Adrenal gland (tissue), 9 donors: ENCODE measurements at regions not wholly inside any gene's neighbourhood (a gene's known extent, or its start where the extent isn't known, plus 50 kb on each side); places are given as distances from the start of the nearest gene placed in this dataset.

Source experiments
- DNase-seq, 7 donors: peaks; one replicate each; pipeline ENCODE4 v3.0.0-alpha.2; 2019 to 2020
- H3K27ac ChIP-seq, 5 donors: fragments of 200-600 bp; sonication (generic) in 4 of 5; 1 replicate in 3 of 5; 2 replicates in 2 of 5; pipeline versions ENCODE4 v1.5.1 to v1.8.0; 2016 to 2020; ENCODE audit warnings: mild to moderate bottlenecking in 1 of 5
- H3K27me3 ChIP-seq: fragments of 200-600 bp; 2 replicates; pipeline ENCODE4 v1.8.0; 2021
- H3K36me3 ChIP-seq, 2 donors: fragments of 200-600 bp; replicated peaks in 1 of 2; 1 replicate in 1 of 2; 2 replicates in 1 of 2; pipeline versions ENCODE4 v1.5.1 to v1.8.0; 2018 to 2022
- H3K4me1 ChIP-seq, 2 donors: fragments of 200-600 bp; replicated peaks in 1 of 2; 1 replicate in 1 of 2; 2 replicates in 1 of 2; pipeline versions ENCODE4 v1.5.1 to v1.8.0; 2018 to 2021
- H3K4me3 ChIP-seq, 4 donors: fragments of 200-600 bp; sonication (generic) in 3 of 4; one replicate each; pipeline ENCODE4 v1.5.1; 2016 to 2018
- H3K9me3 ChIP-seq, 3 donors: fragments of 200-600 bp; sonication (generic) in 1 of 3; replicated peaks in 1 of 3; 1 replicate in 2 of 3; 2 replicates in 1 of 3; pipeline versions ENCODE4 v1.5.1 to v1.8.0; 2016 to 2021
- CTCF ChIP-seq, 6 experiments: fragments of 450-650 bp in 4 of 6; fragments of 200-600 bp in 2 of 6; sonication (generic) in 1 of 6; IDR thresholded peaks; 1 replicate in 5 of 6; 2 replicates in 1 of 6; pipeline versions ENCODE4 v1.5.1 to v1.8.0; 2016 to 2021; ENCODE audit warnings: antibody characterized with exemption in 6 of 6, mild to moderate bottlenecking in 2 of 6, moderate library complexity in 1 of 6
- POLR2A ChIP-seq, 2 donors: fragments of 450-650 bp; IDR thresholded peaks; one replicate each; pipeline ENCODE4 v1.6.1; 2017; ENCODE audit warnings: antibody characterized with exemption in 2 of 2, mild to moderate bottlenecking in 2 of 2, moderate library complexity in 1 of 2
- WGBS, 4 donors: extraction: QIAGEN DNeasy Blood & Tissue Kit in 2 of 4; methylation state at CpG; one replicate each; pipeline versions ENCODE4 v1.1.5 to v1.1.7; 2013 to 2017; 5-methylcytosine and 5-hydroxymethylcytosine counted together
- intact Hi-C, 2 donors: fragments of 100-400 bp; cut with DNase I; formaldehyde crosslinking; loops; one replicate each; pipeline versions ENCODE4 v1.14.1 to v1.15.0; 2022 to 2023
- donor health status: healthy with polysubstance abuse.
- donor health status: Bipolar disorder and iron deficiency.
- donor health status: DM: yes; HTN: yes; CAD: no.
- donor health status: DM: no; HTN: no; CAD: no.
- donor health status: DM: no; HTN: no; CAD: no.

- WGBS, 4 donors = 44 to 60% (median 49%) methylated on average over 6 of the region's 6 CpGs
- intact Hi-C loops = no loop called here
- DNase-seq = no peak
These were observed 927.7 kb upstream of the CDH2 start for GRCh38 chr18:29104671-29105070.

GRCh38 chr18:29104227-29104626 lies 927.3 kb upstream of the CDH2 start:
- Histone ChIP-seq H3K27me3 (no peaks in the 10 kb centered on the region), H3K4me3 (no peak overlapping the region), H3K36me3 (no peaks in the 10 kb centered on the region), H3K4me1 (no peaks in the 10 kb centered on the region), H3K27ac (no peak overlapping the region), H3K9me3 (peaks cover 0 to 5% (median 0%) of the 10 kb centered on the region in 3 donors)
- intact Hi-C loops = no loop called here
- no peak for DNase-seq
- 79 to 86% (median 81%) methylated on average over 1 of the region's 1 CpG for WGBS, 4 donors
- TF ChIP-seq CTCF (IDR thresholded peaks at IDR 0.05) = no peak
- no peak for TF ChIP-seq POLR2A (IDR thresholded peaks at IDR 0.05)

More at GRCh38 chr18:29104671-29105070, 927.7 kb upstream of the CDH2 start:
- H3K27ac ChIP-seq = no peak overlapping the region
- TF ChIP-seq POLR2A (IDR thresholded peaks at IDR 0.05) (no peak), CTCF (IDR thresholded peaks at IDR 0.05) (no peak)
- no peaks in the 10 kb centered on the region for H3K4me1 ChIP-seq
- no peaks in the 10 kb centered on the region for H3K27me3 ChIP-seq
- peaks cover 0 to 5% (median 0%) of the 10 kb centered on the region in 3 donors for H3K9me3 ChIP-seq
- H3K4me3 ChIP-seq = no peak overlapping the region
- no peaks in the 10 kb centered on the region for H3K36me3 ChIP-seq

GRCh38 chr18:29096079-29096770 lies 919.3 kb upstream of the CDH2 start:
- intact Hi-C loops = no loop called here
- Histone ChIP-seq H3K9me3 (no peaks in the 10 kb centered on the region), H3K27ac (no peak overlapping the region), H3K27me3 (no peaks in the 10 kb centered on the region), H3K36me3 (no peaks in the 10 kb centered on the region), H3K4me1 (no peaks in the 10 kb centered on the region), H3K4me3 (no peak overlapping the region)
- TF ChIP-seq POLR2A (IDR thresholded peaks at IDR 0.05) (no peak), CTCF (IDR thresholded peaks at IDR 0.05) (no peak)
- DNase-seq = no peak
- 46 to 72% (median 56%) methylated on average over 8 of the region's 8 CpGs for WGBS, 4 donors

- Histone ChIP-seq H3K27ac (no peak overlapping the region), H3K9me3 (no peaks in the 10 kb centered on the region), H3K4me1 (no peaks in the 10 kb centered on the region), H3K4me3 (no peak overlapping the region), H3K27me3 (no peaks in the 10 kb centered on the region), H3K36me3 (no peaks in the 10 kb centered on the region)
- intact Hi-C loops = no loop called here
- DNase-seq = no peak
- 65 to 81% (median 70%) methylated on average over 3 of the region's 3 CpGs for WGBS, 4 donors
- no peak for TF ChIP-seq POLR2A (IDR thresholded peaks at IDR 0.05)
- no peak for TF ChIP-seq CTCF (IDR thresholded peaks at IDR 0.05)
These were observed 910.8 kb upstream of the CDH2 start for GRCh38 chr18:29087616-29088246.
